Hypothalamus (tissue), 51 donors: ENCODE measurements at regions not wholly inside any gene's neighbourhood (a gene's known extent, or its start where the extent isn't known, plus 50 kb on each side); places are given as distances from the start of the nearest gene placed in this dataset.

Experiments used
- DNase-seq, 51 donors: peaks; one replicate each; lab custom pipeline; 2025; lab: John Stamatoyannopoulos, UW

DNA sequence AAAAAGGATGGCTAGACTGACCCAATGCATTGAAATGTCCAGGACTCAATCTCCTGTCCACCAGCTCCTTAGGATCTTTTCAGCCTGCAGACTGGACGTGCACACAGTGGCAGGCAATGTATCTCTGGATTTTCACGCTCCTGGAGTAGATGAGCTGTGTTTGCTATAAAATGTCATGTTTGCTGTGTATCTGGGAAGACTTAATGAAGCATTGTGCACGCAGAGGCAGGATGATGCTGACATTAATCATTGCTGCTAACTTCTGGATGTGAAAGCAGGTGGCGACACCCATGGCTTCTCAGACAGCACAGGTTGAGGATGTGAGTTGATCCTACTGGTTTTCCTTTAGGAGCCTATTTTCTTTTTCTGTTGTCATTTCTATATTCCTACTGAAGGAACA, 133.1 kb upstream of the PCSK2 start:
- peak in 1 of 51 donors; percentile 12 for DNase-seq

DNA sequence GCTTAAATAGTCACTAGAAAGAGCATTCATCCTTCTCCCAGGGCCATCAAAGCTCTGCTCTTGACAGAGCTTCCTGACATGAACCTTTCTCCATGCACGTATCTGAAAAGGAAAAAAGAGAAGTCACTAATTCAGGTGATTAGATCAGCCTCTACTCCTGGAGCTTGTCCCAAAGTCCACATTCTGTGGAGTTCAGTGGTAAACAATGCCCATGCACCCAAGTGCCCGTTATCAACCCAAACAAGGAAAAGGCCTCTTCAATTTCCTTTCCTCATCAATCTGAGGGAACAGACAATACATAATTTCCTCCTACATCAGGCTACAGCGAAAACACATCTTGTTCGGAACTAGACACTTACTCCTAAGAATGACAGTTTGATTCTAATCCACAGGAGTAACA, 129.2 kb upstream of the PCSK2 start:
- DNase-seq: no peak

DNA sequence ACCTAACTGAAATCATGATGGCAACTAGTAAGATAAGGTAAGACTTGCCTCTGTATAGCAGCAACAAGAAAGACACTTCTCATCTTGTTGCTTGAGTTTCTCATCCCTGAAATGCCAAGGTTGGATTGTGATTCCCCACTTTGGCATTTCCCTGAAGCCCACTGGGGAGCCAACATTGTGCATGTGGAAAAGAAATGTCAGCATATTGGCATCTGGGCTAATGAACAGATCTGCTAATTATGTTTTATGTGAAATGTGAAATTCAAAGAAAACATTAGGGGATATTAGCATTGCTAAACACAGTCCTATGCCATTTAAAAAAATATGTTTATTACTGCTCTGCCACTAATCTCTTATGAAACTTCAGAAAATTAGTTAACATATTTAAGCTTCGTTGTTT, 126.3 kb upstream of the PCSK2 start:
- DNase-seq: no peak

DNA sequence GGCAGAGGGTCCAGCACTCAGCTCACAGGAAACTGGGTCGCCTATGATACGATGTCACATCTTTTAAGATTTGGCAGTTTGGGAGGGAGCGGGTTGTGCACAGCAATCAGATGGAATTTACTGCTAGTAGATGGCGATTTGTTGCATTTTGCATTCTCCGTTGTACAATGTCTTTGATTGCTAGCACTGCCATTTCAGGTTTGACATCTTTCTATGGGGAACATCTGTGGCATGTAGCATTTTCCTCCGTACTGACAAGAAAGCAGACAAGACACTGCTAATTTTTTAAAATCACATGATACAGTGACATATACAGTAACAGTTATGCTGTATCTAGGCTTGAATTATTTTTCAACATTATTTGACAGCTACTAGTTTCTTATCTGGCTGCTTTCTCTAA, 119.7 kb upstream of the PCSK2 start:
- DNase-seq: no peak

DNA sequence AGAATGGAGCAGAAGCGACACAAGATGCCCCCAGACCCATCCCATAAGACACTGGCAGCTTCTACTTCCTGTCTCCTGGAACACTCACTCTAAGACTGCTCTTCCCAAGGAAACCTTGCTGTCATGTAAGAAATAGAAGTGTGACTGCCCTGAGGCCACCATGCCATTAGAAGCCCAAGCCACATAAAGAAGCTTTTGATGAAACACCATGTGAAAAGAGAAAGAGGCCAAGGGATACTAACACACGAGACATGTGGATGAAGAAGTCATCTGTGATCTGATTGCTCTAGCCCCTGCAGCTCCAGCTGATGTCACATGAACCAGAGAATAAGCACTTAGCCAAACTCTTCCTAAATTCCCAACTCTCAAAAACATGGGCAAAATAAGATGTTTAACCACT, 117.9 kb upstream of the PCSK2 start:
- DNase-seq: no peak

DNA sequence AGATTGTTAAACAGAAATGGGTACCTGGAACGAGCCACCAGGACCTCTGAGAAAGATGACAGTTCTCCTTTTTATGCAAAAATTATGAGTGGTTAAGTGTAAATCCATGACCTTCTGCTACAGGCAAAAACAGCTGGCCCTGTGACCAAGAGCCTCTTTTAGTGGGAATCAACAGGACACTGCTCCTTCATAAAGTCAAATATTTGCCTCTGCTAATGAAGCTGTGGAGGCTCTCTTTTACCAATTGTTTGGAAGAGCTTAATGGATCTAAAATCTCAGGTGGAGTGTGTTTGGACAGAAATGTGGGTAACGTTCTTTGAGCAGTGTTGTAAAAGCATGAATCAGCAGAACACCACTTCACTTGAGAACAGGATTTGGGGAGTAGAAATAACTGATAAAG, 117.5 kb upstream of the PCSK2 start:
- DNase-seq: no peak

DNA sequence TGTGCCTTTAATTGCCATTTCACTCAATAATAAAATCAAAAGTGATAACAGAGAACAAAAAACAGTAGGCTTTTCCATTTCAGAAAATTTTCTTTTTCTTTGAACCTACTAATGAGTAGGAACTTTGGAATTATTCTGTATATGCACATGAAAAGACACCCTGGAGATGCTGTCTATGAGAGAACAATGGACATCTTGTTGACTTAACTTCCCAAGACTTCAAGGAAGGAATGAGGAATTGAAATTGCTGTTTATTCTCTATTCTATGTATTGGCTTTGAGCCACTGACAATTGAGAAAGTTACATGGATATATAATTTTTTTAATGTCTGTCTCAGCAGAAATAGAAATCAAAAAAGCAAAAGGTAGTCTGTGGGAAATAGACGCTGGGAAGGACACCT, 98.6 kb upstream of the PCSK2 start:
- no peak for DNase-seq

DNA sequence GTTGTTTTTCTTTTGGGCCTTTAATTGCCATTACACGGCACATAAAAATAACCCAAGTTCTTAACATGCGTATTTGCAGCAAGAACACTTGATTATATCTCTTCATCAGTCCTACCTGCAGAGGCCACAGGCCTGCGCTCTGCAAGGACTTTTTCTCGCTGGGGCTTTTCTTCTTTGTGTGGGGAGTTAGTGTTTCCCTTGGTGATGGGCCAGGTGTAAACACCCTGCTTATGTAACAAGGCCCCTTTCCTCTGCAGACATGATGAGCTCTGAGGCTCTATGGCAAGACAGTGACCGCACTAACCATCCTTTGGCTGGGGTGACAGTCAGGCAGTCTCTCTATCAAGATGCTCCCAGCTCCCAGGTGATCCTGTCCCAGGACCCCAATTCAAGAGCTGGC, 97.8 kb upstream of the PCSK2 start:
- DNase-seq: no peak

DNA sequence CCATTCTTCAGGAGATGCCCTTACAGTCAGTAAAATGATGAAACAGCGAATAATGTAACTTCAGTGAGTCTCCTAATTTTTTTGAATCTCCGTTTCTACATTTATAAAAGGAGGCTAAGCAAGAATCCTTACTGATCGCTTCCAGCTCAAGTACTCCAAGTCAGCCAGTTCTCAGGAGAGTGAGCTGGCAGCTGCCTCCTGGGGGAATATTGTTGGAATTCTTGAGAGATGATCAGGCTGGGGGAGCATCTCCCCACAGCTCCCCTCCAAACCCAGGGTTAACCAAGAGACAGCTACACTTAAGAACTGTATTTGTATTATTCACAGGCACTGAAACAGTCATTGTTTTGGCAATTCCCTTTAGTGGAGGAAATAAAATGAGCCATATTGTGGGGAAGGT, 89.1 kb upstream of the PCSK2 start:
- DNase-seq: peak in 1 of 51 donors; percentile 7

DNA sequence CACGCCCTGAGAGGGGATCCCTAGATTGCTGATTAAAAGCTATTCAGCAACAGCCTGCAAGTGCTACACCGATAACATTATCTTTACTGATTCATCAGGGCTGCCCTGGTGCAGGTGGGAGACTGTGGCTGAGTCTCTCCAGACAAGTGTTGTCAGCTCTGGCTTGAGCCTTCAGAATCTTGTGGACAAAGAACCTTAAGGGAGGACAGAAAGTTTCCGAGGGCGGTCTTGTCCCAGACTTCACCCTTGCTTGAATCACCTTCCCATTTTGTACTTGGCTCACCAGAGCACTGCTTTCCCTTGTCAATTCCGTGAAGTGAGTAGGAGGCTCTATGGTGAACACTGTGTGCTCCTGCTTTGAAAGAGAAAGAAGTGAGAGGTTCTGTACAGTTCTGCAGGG, 88.6 kb upstream of the PCSK2 start:
- peak in 3 of 51 donors; percentile 24 to 83 (median 39) for DNase-seq

DNA sequence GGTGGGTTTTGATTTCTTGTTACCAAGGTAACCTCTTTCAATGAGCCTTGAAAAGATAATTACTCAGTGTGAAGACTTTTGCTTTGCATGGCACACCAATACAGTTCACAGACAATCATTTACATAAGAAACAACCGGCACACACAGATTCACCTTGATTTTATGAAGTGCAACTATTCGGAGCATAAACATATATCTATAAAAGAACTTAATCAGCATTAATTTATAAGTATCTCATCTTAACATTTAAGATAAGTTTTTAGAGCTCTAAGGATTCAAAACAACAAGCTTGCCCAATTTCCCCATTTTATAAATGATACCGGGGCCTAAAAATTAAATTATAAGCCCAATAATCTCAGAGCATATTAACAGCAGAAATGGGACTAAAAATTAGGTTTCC, 85.9 kb upstream of the PCSK2 start:
- DNase-seq: no peak

DNA sequence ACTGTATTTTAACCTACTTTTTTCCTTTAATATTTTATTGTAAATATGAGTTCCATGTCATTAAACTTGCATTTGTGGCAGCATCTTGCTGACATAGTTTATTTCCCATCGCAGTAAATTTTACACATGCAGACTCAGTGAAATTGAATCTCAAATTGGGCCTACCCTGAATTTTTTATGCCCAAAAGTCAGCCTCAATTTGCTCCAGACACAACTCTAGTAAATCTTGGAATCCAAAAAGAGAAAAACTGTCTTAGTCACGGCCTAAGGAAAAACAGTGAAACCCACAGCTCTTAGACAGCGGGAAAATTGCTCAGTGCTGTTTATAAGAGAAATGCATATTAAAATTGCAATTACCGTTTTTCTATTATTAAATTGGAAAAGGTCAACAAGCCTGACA, 85.3 kb upstream of the PCSK2 start:
- DNase-seq: no peak

DNA sequence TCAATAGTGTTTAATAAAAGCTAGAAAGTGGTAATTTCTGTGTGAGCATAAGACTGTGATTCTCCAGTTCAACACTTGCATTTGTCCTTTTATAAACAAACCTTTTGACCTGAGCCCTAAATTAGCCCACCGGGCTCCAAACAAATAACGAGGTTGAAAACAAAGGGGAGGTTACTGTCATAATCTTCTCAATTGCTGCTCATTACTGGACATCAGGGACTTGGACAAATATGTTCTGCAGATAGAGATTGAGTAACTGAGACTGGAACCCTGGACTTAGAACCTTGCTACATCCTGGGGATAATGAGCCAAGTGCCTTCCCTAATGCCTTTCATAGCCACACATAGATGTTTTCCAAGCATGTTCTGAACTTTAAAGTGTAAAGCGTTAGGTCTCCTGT, 84.2 kb upstream of the PCSK2 start:
- DNase-seq: no peak

DNA sequence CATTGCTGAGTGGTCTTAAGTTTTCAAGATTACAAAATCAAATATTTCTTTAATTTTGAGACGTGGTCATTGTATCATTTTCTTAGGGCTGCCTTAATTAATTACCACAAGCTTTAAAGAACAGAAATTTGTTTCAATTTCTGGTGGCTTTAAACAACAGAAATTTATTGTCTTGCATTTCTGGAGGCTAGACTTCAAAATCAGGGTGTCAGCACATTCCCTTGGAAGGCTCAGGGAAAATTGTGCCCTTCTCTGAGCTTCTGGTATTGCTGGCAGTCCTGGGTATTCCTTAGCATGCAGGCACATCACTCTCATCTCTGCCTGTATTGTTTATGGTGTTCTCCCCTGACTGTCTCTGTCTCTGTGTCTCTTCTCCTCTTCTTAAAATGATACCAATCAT, 76.0 kb upstream of the PCSK2 start:
- DNase-seq: no peak

DNA sequence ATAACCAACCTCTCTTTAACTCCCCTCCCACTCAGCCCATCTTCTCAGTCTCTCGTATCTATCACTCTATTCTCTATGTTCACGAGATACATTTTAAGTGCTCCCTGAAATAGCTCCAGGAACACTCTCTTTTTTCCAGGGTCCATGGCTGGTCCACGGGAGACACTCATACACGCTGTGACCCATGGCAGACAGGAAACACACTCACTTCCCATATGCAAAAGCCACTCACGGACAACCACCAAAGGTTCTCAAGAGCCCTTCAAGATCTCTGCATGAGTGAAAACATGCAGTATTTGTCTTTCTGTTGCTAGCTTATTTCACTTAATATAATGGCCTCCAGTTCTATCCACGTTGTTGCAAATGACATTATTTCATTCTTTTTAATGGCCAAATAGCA, 71.4 kb upstream of the PCSK2 start:
- DNase-seq: no peak

DNA sequence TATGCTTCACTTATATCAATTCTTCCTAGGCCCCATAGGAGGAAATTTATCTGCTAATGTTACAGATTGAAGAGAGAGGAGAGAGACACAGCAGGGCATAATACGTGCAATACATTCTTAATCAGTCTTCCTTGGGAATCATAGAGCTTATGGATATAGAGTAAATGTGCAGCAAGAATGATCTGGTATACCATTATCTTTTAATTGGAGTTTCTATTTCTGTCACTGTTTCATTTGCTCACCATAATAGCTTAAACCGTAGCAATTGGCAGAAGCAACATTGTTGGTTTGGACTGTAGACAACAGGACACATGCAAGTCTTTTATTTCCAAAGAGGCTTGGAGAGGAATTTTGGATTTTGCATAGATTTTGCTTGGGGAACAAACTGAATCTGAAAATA, 68.1 kb upstream of the PCSK2 start:
- no peak for DNase-seq

DNA sequence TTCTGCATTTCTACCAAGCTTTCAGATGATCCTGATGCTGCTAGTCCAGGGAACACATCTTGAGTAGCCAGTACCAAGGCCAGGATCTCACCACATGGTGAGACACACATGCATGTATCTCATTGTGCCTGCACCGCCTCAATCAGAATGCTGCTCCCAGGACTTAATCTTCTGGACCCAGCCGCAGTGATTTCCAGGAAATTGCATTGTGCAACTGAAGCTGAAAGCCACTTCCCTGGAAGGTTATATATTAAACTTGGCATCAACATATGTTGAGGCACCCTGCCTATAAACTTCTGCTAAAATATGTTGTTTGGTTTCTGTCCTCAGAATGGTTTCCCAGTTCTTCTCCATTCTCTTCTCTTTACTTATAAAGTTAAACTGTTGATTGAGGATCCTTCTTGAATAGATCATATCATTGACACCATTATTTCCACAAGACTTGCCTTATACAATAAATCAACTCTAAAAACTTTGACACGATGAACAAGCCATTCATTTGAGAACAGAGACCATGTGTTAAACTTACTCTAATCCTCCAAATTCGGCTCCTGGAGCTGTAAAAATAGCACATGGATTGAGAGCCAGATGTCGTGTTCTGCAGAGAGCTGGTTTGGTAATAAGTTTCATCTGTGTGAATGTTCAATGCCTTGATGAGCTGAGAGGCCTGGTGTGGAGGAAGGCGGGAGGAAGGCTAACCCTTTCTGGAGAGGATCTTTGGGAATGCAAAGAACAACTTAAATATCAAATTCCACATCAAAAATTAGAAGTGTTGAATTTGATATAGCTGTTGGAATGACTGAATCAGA, 65.0 kb upstream of the PCSK2 start:
- DNase-seq: no peak

DNA sequence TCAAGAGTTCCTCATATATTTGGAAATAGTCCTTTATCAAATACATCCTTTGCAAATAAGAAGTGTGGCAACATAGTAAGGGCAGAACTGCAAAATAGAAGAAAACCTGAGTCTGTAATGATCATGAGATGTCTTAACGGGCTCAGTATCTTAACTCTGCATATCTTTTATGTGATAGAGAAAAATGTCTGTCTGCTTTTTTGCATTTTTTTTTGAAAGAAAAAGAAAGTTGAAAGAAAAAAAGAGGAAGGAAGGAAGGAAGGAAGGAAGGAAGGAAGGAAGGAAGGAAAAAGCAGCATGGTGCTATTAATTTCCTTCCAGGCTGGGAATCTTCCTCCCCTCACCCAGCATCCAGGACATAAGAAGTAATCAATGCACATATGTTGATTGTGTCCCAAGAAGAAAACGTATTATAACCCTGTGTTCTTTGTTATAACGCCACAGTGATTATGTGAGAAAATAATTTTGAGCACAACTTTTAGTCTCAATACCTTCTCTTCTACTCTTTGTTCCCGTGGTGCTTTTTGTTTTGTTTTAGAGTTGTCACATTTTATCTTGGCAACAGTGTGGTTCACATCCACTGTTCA, 58.7 kb upstream of the PCSK2 start:
- DNase-seq: no peak

DNA sequence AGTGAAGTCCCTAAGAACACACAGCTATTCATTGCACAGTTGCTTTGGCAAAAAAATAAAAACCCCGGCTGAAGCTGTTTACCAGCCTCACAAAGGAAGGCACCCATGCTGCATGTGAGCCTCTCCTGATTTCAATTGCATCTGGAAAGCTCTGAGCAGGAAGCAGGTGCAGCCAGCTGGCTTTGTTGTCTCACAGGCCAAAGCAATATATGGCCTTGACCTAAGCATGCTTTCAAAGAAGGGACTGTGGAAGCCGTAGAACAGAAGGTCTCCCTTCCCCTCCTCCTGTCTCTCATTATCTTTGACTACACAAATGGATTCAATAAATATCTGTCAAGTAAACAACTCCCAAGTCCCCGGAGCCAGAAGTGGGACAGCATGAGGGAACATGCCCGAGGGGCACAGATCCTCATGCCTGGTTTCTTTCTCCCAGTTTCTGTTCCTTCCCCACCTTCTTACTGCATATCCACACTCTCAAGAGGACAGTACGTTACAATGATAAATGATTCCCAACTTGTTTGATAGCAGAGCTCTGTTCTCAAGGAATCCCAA, 57.2 kb upstream of the PCSK2 start:
- DNase-seq: peak in 2 of 51 donors; percentile 1 to 6

DNA sequence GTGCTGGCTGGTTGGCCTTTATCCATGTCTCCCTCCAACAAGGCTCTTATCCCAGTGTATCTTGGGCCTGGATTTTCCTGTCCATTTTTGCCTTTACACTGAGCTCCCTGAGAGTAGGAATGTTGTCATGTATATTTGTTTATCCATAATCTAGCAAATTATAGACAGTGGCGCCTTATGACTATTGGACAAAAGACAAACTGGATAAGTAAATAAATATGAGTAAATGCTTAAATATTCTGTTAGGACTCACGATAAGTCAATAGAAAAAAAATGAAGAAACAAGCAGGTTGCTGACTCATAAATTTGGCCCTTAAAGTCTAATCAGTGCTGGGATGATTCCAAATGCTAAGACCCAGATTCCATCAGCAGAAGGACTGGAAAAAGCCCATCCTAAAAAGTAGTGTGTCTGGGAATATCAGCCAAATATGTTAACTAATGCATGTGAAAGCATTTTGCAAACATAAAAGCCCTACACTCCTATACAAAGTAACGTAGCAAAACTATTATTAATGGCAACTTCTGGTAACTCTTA, 55.0 kb upstream of the PCSK2 start:
- no peak for DNase-seq

DNA sequence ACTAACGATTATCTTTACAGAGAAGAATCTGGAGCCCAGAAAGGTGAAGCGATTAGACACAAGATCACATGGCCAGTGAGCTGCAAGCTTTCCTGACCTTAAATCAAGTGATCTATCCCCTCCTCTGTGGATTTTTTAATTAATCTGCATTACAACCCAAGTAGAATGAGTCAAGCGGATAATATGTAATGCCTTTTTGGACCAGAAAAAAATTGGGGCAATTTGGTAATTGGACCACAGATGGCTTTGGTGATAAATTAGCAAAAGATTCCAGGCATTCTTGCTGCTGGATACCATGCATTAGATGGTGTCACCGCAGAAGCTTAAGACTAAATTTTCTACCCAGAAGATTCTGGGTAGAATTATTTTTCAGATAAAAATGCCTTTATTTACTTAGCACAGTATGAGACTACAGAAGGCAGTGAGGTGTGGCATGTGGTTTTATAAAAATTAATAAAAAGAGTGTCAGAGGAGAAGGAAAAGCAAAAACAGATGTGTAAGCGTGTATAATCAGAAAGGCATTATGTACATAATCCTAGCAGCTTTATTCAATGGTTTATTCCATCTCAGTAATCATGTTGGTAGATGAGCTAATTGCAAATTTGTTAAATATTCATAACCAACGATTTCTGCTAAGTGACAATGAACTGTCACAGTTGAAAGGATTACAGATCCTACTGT, 53.9 kb upstream of the PCSK2 start:
- no peak for DNase-seq
